ENCODE measurements at regions not wholly inside any gene's neighbourhood (a gene's known extent, or its start where the extent isn't known, plus 50 kb on each side); places are given as distances from the start of the nearest gene placed in this dataset.

DNA sequence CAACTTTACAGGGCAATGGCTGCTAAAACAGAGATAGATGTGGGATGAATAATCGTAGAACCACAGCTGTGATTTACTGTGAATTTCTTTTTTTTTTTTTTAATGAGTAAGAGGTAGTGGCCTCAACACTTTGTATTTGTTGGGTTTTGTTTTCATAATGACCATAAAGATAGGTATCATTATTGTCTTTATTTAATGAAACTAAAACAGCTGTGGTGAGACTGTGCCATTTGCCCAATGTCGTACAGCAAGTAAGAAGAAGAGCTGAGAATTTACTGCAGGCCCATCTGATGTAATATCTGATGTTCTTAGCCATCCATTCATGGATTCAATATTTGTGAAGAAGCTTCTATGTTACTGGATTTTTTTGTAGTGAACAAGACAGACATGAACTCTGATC lies 271.2 kb downstream of the IPMK start (continued):
- TF ChIP-seq, protein P1, sequence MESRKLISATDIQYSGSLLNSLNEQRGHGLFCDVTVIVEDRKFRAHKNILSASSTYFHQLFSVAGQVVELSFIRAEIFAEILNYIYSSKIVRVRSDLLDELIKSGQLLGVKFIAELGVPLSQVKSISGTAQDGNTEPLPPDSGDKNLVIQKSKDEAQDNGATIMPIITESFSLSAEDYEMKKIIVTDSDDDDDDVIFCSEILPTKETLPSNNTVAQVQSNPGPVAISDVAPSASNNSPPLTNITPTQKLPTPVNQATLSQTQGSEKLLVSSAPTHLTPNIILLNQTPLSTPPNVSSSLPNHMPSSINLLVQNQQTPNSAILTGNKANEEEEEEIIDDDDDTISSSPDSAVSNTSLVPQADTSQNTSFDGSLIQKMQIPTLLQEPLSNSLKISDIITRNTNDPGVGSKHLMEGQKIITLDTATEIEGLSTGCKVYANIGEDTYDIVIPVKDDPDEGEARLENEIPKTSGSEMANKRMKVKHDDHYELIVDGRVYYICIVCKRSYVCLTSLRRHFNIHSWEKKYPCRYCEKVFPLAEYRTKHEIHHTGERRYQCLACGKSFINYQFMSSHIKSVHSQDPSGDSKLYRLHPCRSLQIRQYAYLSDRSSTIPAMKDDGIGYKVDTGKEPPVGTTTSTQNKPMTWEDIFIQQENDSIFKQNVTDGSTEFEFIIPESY (IDR thresholded peaks at IDR 0.05): no peak
- no peak for TF ChIP-seq RAD51 (IDR thresholded peaks at IDR 0.05)
- TF ChIP-seq NFXL1 (IDR thresholded peaks at IDR 0.05; ENCODE audit: borderline replicate concordance): no peak

DNA sequence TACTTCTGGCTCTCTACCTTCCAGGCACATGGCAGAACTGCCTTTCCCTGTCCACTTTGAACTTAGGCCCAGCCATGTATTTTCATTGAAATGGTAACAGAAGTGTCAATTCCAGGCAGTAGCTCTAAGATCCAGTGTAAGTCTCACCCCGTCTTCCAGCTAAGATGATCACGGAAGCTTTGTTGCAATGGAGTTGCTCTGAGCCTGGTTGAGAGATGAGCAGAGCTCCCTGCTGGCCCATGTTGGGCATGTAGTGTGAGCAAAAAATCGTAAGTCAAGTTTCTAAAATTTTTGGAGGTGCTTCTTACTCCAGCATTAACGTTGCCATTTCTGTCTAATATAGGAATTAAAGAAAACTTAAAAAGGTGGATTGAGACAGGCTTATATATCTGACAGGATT lies 274.4 kb downstream of the IPMK start:
- FAIRE-seq: no peak

More for the DNA sequence above, 274.4 kb downstream of the IPMK start:
- H2AFZ ChIP-seq (ENCODE audit: control insufficient read depth, low read depth, low read length): no peak overlapping the region
- H3K4me1 ChIP-seq (ENCODE audit: control insufficient read depth, insufficient read depth, low read length): no peaks in the 10 kb centered on the region
- no peak overlapping the region for H3K4me3 ChIP-seq
- H3K9me3 ChIP-seq (replicated peaks; ENCODE audit: control insufficient read depth, insufficient read depth, low read length): no peaks in the 10 kb centered on the region
- 2% methylated on average over 4 of the region's 4 CpGs for WGBS (ENCODE audit: insufficient coverage, insufficient replicate concordance, low lambda C conversion rate, missing lambda C conversion rate)
- H3K36me3 ChIP-seq (ENCODE audit: control insufficient read depth in 2 of 2, insufficient read depth in 2 of 2, low read length in 1 of 2): no peaks in the 10 kb centered on the region
- no peak overlapping the region for H3K27ac ChIP-seq (ENCODE audit: control insufficient read depth, insufficient read depth)
- no peak for TF ChIP-seq CREM (IDR thresholded peaks at IDR 0.05; ENCODE audit: low read depth)
- no peak for TF ChIP-seq ZBED1 (IDR thresholded peaks at IDR 0.05; ENCODE audit: borderline replicate concordance)
- TF ChIP-seq ELK1 (IDR thresholded peaks at IDR 0.05; ENCODE audit: low read depth, low read length): no peak
- no peaks in the 10 kb centered on the region for H3K27me3 ChIP-seq (replicated peaks in 1 of 2; ENCODE audit: control insufficient read depth in 2 of 2, insufficient read depth in 2 of 2, low read length in 1 of 2)
- in situ Hi-C loops (cut with MboI): no loop called here
- RAD21 ChIA-PET (ENCODE audit: unreplicated experiment): no interaction called here
- POLR2A ChIA-PET: no interaction called here
- CTCF ChIA-PET: interaction anchor here (0.7 kb wide), 1 partner anchor 11 kb away, joined by 4 read pairs; no protein-coding TSS in a partner anchor
- ATAC-seq: no peak
- intact Hi-C loops (cut with micrococcal nuclease; ENCODE audit: unreplicated experiment): no loop called here
- H4K20me1 ChIP-seq (ENCODE audit: control insufficient read depth, insufficient read depth): no peaks in the 10 kb centered on the region
- BruUV-seq (replicated peaks): no TSS peak
- DNase-seq (ENCODE audit: low read depth, low spot score): no peak
- H3K4me2 ChIP-seq (ENCODE audit: control insufficient read depth, insufficient read depth): no peak overlapping the region
- SMC1A ChIA-PET (ENCODE audit: uncharacterized antibody, unreplicated experiment): interaction anchor here (0.9 to 1.1 kb wide), 2 partner anchors 14 to 23 kb away, joined by 3 read pairs; no protein-coding TSS in a partner anchor
- H3K79me2 ChIP-seq (ENCODE audit: control insufficient read depth, insufficient read depth, low read length): no peaks in the 10 kb centered on the region
- H3K9ac ChIP-seq (ENCODE audit: control insufficient read depth, insufficient read depth, low read length): no peak overlapping the region

Data from GM12878 (cell line).